ENCODE measurements at regions not wholly inside any gene's neighbourhood (a gene's known extent, or its start where the extent isn't known, plus 50 kb on each side); places are given as distances from the start of the nearest gene placed in this dataset.

DNA sequence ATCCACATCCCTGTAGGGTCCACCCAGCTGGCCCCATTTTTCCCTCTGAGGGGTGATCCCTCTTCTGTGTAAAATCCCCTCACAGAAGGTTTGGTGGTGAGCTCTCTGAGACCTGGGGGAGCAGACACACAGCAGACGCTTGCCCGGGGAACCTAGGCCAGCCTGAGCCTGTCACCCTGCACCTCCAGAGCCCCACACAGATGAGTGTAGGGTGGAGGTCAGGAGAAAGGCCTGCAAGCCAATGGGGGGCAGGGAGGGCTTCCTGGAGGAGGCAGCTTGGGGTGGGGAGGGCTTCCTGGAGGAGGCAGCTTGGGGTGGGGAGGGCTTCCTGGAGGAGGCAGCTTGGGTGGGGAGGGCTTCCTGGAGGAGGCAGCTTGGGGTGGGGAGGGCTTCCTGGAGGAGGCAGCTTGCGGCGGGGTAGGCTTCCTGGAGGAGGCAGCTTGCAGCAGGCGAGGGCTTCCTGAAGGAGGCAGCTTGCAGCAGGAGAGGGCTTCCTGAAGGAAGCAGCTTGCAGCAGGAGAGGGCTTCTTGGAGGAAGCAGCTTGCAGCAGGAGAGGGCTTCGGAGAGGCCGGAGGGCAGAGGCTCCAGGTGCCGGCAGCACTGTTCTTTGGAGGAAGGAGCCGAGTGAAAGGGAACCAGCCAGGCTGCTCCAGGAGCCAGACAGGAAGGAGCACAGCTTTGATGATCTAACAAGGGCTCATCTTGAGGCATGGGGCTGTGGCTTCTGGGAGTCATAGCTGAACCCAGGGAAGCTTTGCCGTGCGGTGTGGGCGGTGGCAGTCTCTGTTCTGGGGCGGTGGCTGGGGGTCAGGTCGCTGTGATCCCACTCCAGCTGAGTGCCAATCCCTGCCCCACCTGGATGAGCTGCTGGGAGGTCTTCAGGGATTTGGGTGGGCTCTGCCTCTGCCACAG, 83.7 kb upstream of the ZNF469 start (continued):
- TF ChIP-seq, protein P1, sequence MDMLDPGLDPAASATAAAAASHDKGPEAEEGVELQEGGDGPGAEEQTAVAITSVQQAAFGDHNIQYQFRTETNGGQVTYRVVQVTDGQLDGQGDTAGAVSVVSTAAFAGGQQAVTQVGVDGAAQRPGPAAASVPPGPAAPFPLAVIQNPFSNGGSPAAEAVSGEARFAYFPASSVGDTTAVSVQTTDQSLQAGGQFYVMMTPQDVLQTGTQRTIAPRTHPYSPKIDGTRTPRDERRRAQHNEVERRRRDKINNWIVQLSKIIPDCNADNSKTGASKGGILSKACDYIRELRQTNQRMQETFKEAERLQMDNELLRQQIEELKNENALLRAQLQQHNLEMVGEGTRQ (IDR thresholded peaks at IDR 0.05; ENCODE audit: low read length), result no peak
- TF ChIP-seq SIRT6 (IDR thresholded peaks at IDR 0.05; ENCODE audit: low read length) (no peak), RBBP5 (IDR thresholded peaks at IDR 0.05; ENCODE audit: borderline replicate concordance, low read depth, low read length) (no peak), YY1 (IDR thresholded peaks at IDR 0.05; ENCODE audit: low read depth, low read length) (no peak)

Measured in H1 (cell line).